GM13976 (cell line): ENCODE measurements at regions not wholly inside any gene's neighbourhood (a gene's known extent, or its start where the extent isn't known, plus 50 kb on each side); places are given as distances from the start of the nearest gene placed in this dataset.

ENCODE experiments used
- DNase-seq: peaks from one replicate; pipeline ENCODE4 v3.0.0; 2012; ENCODE audit warnings: low spot score
- in situ Hi-C: fragments of 300-500 bp; cut with MboI; formaldehyde crosslinking; loops from one replicate; pipeline ENCODE4 v1.12.0; 2022; ENCODE audit warnings: low sequenced_read_pairs, mixed read lengths, inconsistent platforms; ENCODE audit not compliant: unreplicated experiment
- TF ChIP-seq, protein P1 (sequence below): IDR thresholded peaks from 2 replicates; pipeline ENCODE4 v1.5.1; 2012; ENCODE audit warnings: borderline replicate concordance, mild to moderate bottlenecking; ENCODE audit not compliant: insufficient read depth; ENCODE audit errors: extremely low read depth, missing control alignments, control extremely low read depth

DNA sequence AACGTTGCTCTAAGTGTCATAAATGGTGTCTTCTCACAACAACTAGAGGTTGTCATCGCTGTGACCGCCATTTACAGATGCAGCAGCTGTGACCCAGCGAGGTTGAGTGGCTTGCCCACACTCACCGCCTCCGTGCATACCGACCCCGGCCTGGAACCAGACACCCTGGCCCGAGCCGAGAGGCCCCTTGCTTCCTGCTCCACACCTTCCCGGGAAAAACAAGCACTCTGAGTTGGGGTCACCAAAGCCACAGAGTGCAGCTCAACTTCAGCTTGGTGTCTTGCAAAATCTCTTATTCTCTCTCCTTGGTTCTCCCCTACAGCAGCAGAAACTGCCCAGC is 115.7 kb upstream of the PPP2R2D start:
- TF ChIP-seq, protein P1, sequence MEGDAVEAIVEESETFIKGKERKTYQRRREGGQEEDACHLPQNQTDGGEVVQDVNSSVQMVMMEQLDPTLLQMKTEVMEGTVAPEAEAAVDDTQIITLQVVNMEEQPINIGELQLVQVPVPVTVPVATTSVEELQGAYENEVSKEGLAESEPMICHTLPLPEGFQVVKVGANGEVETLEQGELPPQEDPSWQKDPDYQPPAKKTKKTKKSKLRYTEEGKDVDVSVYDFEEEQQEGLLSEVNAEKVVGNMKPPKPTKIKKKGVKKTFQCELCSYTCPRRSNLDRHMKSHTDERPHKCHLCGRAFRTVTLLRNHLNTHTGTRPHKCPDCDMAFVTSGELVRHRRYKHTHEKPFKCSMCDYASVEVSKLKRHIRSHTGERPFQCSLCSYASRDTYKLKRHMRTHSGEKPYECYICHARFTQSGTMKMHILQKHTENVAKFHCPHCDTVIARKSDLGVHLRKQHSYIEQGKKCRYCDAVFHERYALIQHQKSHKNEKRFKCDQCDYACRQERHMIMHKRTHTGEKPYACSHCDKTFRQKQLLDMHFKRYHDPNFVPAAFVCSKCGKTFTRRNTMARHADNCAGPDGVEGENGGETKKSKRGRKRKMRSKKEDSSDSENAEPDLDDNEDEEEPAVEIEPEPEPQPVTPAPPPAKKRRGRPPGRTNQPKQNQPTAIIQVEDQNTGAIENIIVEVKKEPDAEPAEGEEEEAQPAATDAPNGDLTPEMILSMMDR, result no peak
- no peak for DNase-seq
- in situ Hi-C loops, result loop anchor here (25.0 kb wide), 1 partner anchor 323 kb away; no protein-coding TSS in a partner anchor

DNA sequence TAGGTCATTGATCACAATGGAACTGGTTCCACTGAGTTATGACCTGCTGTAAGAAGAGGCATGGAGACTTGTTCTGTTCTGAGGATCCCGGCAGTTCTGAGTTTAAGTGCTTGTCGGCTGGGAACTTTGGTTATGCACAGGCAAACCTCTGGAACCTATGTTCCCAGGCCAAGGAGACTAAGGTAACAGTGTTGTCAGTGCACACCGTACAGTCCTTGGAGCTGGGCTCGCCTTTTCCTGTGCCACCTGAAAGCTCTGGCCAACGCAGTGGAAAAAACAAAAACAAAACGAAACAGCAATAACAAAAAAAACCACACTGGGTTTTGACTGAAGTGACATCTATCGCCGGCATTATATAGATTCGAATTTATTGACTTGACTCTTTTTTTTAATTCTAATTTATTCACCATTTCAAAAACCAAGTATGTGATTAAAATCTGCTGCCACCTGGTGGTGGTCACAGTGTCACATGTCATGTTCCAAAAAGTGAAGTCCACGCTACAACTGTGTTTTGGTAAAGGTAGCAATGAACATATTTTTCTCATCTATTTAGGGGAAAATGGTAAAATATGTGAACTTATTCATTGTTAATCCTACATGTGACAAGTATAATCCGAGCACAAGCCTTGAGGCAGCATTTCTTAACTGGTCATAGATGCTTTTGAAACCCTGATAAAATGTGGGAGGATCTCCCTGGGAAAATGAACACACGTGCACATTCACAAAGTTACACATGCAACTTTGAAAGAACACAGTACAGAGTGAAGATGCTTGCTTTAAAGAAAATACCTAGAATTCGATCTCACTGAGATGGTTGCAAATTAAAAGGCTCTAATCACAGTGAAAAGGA is 113.8 kb upstream of the PPP2R2D start:
- TF ChIP-seq, protein P1, result peak; percentile 60
- in situ Hi-C loops, result loop anchor here (25.0 kb wide), 1 partner anchor 325 kb away; no protein-coding TSS in a partner anchor
- DNase-seq, result peak; percentile 52

DNA sequence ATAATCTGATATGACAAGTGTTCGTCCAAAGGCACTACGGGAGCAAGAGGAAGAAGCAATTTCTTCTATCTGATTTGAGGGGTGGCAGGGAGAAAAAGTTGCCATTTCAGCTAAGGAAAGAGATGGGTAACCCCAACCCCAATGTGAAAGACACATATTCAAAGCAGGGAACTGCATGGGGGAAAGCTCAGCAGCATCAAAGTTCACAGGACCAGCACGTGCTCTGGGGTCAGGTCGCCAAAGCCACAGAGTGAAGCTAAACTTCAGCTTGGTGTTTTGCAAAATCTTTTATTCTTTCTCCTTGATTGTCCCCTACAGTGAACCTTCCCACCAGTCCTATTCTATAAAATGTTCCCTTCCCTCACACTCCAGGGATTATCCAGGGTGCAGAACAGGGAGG is 112.8 kb upstream of the PPP2R2D start:
- no peak for DNase-seq
- TF ChIP-seq, protein P1, result no peak
- in situ Hi-C loops, result loop anchor here (25.0 kb wide), 1 partner anchor 326 kb away; no protein-coding TSS in a partner anchor

DNA sequence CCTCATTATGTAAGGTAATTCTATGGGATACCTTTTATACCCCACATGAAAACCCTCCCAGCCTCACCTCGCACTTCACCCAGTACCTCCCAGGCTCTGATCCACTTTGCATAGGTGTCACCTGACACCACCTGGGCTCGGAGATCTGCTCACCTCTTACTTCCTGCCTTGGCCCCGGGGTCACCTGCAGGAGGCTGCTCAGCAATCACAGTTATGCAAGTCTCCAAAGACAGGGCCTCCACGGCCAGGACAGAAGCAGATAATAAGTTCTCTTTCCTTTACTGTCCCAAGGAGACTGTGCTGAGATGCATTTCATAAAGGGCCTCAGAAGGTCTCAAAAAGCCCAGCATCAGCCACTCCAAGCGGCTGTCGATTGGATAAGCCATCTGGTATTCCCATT is 112.4 kb upstream of the PPP2R2D start:
- in situ Hi-C loops, result loop anchor here (25.0 kb wide), 1 partner anchor 326 kb away; no protein-coding TSS in a partner anchor
- DNase-seq, result no peak
- TF ChIP-seq, protein P1, result no peak

DNA sequence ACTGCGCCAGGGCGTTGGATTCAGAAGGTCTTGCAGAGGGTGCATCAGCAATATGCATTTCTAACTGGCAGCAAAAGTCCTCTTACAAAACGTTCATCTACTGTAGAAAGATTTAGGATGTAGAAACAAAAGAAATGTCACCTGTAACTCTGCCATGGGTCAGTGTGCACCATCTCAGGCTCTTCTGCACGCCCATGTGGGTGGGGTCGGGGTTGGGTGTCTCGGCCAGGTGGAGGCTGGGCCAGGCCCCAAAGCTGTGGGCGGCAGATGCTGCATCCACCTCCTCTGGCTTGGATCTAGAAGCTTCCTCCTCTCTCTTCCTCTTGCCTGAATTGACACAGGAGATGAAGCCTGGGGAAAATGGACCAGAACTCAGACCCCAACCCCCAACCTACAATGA is 111.3 kb upstream of the PPP2R2D start:
- in situ Hi-C loops, result loop anchor here (25.0 kb wide), 1 partner anchor 327 kb away; no protein-coding TSS in a partner anchor
- TF ChIP-seq, protein P1, result no peak

DNA sequence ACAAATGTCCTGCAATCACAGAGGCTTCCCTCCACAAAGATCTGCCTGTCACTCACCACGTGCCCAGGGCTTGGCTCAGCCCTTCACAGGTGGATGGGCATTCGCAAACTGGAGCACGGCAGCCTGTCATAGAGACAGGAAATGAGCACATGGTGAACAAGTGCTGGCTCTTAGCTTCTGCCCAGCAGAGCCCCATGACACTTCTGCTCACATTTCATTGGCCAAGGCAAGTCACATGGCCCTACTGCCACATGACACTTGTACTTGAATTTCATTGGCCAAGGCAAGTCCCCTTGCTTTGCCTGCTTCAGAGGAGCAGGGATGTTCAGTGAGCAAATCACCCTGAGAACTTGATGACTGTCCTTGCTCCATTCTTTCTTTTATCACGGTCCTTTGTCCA is 110.8 kb upstream of the PPP2R2D start:
- in situ Hi-C loops, result loop anchor here (25.0 kb wide), 1 partner anchor 328 kb away; no protein-coding TSS in a partner anchor
- TF ChIP-seq, protein P1, result no peak
- no peak for DNase-seq

More for the DNA sequence above, 111.3 kb upstream of the PPP2R2D start:
- DNase-seq, result no peak
